ENCODE measurements at regions not wholly inside any gene's neighbourhood (a gene's known extent, or its start where the extent isn't known, plus 50 kb on each side); places are given as distances from the start of the nearest gene placed in this dataset.
A peak's percentile ranks its signal among the peaks of the same experiment; 100 is the strongest.

DNA sequence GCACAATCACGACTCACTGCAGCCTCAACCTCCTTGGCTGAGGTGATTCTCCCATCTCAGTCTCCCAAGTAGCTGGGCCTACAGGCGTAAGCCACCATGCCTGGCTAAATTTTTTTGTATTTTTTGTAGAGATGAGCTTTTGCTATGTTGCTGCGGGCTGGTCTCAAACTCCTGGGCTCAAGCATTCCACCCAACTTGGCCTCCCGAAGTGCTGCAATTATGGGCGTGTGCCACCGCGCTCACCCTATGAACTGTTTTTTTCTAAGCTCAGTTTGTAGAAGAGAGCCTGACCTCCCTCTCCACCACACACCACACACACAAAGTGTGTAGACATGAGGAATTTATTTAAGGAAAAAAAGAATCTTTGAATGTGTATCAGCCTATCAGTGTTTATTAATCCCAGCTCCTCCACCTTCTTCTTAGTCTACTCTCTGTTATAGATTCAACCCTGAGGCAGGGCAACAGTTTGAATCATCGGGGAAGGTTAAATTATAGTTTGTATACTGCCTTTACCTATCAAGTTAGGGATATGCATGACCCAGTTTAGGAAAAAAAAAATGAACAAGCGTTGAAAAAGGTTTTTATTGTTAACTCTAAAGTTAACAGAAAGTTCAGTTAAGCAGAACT, 74.1 kb downstream of the PLEKHG1 start:
- no peak for DNase-seq
- peaks cover 6 to 19% of the 10 kb centered on the region in 2 donors for H3K4me1 ChIP-seq
- 76 to 90% methylated on average over 9 of the region's 9 CpGs for WGBS, 2 donors
- intact Hi-C loops (cut with DNase I), result no loop called here
- H3K36me3 ChIP-seq, result no peaks in the 10 kb centered on the region
- no peaks in the 10 kb centered on the region for H3K27me3 ChIP-seq
- no peak overlapping the region for H3K27ac ChIP-seq
- H3K9me3 ChIP-seq, result no peaks in the 10 kb centered on the region
- no peak for TF ChIP-seq POLR2A (IDR thresholded peaks at IDR 0.05)
- TF ChIP-seq, protein P1, sequence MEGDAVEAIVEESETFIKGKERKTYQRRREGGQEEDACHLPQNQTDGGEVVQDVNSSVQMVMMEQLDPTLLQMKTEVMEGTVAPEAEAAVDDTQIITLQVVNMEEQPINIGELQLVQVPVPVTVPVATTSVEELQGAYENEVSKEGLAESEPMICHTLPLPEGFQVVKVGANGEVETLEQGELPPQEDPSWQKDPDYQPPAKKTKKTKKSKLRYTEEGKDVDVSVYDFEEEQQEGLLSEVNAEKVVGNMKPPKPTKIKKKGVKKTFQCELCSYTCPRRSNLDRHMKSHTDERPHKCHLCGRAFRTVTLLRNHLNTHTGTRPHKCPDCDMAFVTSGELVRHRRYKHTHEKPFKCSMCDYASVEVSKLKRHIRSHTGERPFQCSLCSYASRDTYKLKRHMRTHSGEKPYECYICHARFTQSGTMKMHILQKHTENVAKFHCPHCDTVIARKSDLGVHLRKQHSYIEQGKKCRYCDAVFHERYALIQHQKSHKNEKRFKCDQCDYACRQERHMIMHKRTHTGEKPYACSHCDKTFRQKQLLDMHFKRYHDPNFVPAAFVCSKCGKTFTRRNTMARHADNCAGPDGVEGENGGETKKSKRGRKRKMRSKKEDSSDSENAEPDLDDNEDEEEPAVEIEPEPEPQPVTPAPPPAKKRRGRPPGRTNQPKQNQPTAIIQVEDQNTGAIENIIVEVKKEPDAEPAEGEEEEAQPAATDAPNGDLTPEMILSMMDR (IDR thresholded peaks at IDR 0.05), result no peak
- H3K4me3 ChIP-seq (replicated peaks in 1 of 3), result no peak overlapping the region

DNA sequence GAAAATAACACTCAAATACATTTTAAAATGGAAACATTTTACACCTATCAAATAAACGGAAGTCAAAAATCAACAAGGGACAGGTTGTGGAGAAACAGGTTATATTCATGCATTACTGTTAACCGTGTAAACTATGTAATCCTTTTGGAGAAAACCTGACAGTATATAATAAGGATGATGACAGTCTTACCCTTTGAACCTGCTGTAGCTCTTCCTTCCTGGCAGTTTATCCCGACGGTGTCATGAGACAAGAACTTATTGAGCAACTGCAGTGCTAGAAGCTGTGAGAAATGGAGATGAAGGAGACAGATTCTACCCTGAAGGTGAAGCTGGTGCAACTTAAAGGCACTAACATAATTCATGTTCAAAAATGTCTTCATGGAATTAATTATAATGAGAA, 76.7 kb downstream of the PLEKHG1 start:
- no peaks in the 10 kb centered on the region for H3K27me3 ChIP-seq
- no peaks in the 10 kb centered on the region for H3K9me3 ChIP-seq
- H3K27ac ChIP-seq, result no peak overlapping the region
- intact Hi-C loops (cut with DNase I), result no loop called here
- no peak overlapping the region for H3K4me3 ChIP-seq (replicated peaks in 1 of 3)
- peaks cover 4 to 18% of the 10 kb centered on the region in 2 donors for H3K4me1 ChIP-seq
- TF ChIP-seq POLR2A (IDR thresholded peaks at IDR 0.05), result no peak
- TF ChIP-seq, protein P1 (IDR thresholded peaks at IDR 0.05), result no peak
- no peak for DNase-seq
- no peaks in the 10 kb centered on the region for H3K36me3 ChIP-seq
- WGBS, 2 donors, result 83 to 85% methylated on average over 4 of the region's 4 CpGs

DNA sequence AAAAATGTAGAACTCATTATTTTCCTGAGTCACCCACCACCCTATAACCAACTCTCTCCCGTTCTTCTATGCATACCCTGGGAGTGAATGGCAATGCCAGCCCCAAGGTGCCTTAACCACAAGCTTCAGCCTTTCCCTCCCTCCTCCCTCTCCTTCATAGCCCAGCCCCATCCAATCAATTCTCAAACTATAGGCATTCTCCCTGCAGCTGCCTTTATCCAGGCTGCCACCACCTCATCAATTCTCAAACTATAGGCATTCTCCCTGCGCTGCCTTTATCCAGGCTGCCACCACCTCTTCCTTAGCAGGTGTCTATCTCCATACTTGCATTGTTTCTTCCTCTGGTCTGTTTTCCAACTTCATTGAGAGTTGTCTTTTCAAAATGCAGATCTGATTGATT, 77.1 kb downstream of the PLEKHG1 start:
- Histone ChIP-seq H3K4me1 (peaks cover 8 to 22% of the 10 kb centered on the region in 2 donors), H3K27me3 (no peaks in the 10 kb centered on the region), H3K36me3 (no peaks in the 10 kb centered on the region), H3K27ac (no peak overlapping the region), H3K9me3 (no peaks in the 10 kb centered on the region), H3K4me3 (replicated peaks in 1 of 3) (no peak overlapping the region)
- DNase-seq, result no peak
- WGBS, 2 donors, result 95 to 99% methylated on average over 2 of the region's 2 CpGs
- intact Hi-C loops (cut with DNase I), result no loop called here
- TF ChIP-seq POLR2A (IDR thresholded peaks at IDR 0.05), result no peak
- TF ChIP-seq, protein P1 (IDR thresholded peaks at IDR 0.05), result no peak

- no peak overlapping the region for H3K4me3 ChIP-seq (replicated peaks in 1 of 3)
- no peak for TF ChIP-seq POLR2A (IDR thresholded peaks at IDR 0.05)
- TF ChIP-seq, protein P1 (IDR thresholded peaks at IDR 0.05), result no peak
- H3K9me3 ChIP-seq, result no peaks in the 10 kb centered on the region
- peaks cover 25 to 31% of the 10 kb centered on the region in 2 donors for H3K4me1 ChIP-seq
- H3K27ac ChIP-seq, result peak overlapping the region in 1 of 3 donors; percentile 88
- H3K27me3 ChIP-seq, result no peaks in the 10 kb centered on the region
- WGBS, 2 donors, result 95 to 96% methylated on average over 5 of the region's 5 CpGs
- H3K36me3 ChIP-seq, result no peaks in the 10 kb centered on the region
- intact Hi-C loops (cut with DNase I), result no loop called here
- no peak for DNase-seq
These were observed 80.8 kb downstream of the PLEKHG1 start for GRCh38 chr6:150680510-150680909.

- peak overlapping the region; percentile 76 to 88 (median 83) for H3K27ac ChIP-seq
- WGBS, 2 donors, result 48 to 49% methylated on average over 11 of the region's 11 CpGs
- H3K36me3 ChIP-seq, result no peaks in the 10 kb centered on the region
- DNase-seq, result peak; percentile 80 to 87
- H3K4me1 ChIP-seq, result peaks cover 25 to 31% of the 10 kb centered on the region in 2 donors
- TF ChIP-seq POLR2A (IDR thresholded peaks at IDR 0.05), result no peak
- TF ChIP-seq, protein P1 (IDR thresholded peaks at IDR 0.05), result no peak
- H3K9me3 ChIP-seq, result no peaks in the 10 kb centered on the region
- intact Hi-C loops (cut with DNase I), result no loop called here
- H3K4me3 ChIP-seq (replicated peaks in 1 of 3), result no peak overlapping the region
- H3K27me3 ChIP-seq, result no peaks in the 10 kb centered on the region
These were observed 82.1 kb downstream of the PLEKHG1 start for GRCh38 chr6:150681578-150682395.
